GM12878 (cell line): ENCODE measurements at regions not wholly inside any gene's neighbourhood (a gene's known extent, or its start where the extent isn't known, plus 50 kb on each side); places are given as distances from the start of the nearest gene placed in this dataset. TPM values are rescaled to one million over a fixed set of nuclear protein-coding genes. Genes with fewer than 3 reads are reported as not detected.

Experiments
- small RNA-seq: library from RNA; depleted of rRNA; stranded (forward); fragments of <200 nt; gene quantifications from one replicate; pipeline ENCODE3, GENCODE V24; 2014

Small RNA genes lying in the stretch of these regions (small RNA-seq; reads per million reads assigned to genes)
- not detected for gene RNU1-23P
